ENCODE measurements at regions not wholly inside any gene's neighbourhood (a gene's known extent, or its start where the extent isn't known, plus 50 kb on each side); places are given as distances from the start of the nearest gene placed in this dataset.

GRCh38 chr6:8672882-8673281, 237.5 kb upstream of the SLC35B3 start:
- H3K27ac ChIP-seq (replicated peaks) = no peak overlapping the region
- no peaks in the 10 kb centered on the region for H3K4me1 ChIP-seq
- DNase-seq = no peak
- no peaks in the 10 kb centered on the region for H3K9me3 ChIP-seq (replicated peaks)
- intact Hi-C loops (cut with micrococcal nuclease) = no loop called here
- H3K4me3 ChIP-seq = no peak overlapping the region
- H3K27me3 ChIP-seq (ENCODE audit: low read depth) = no peaks in the 10 kb centered on the region
- no peaks in the 10 kb centered on the region for H3K36me3 ChIP-seq
- no peak for TF ChIP-seq CTCF (IDR thresholded peaks at IDR 0.05; ENCODE audit: borderline replicate concordance)

DNA sequence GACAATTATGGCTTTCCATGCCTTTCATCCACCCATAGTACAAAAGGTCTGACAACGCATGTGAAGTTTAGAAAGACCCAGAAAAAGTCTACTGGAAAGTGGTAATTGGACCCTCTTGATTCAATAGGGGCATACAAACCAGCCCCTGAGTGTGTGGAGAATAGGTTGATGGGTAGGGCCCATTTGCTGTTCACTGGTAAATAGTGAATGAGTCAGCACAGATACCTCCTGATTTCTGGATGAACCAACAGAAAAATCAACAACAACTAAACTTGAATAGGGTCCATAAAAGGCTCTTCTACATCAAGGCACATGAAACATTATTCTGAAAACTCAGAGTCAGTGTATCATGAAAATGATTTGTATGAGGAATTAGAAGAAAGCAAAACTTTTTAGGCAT, 235.4 kb upstream of the SLC35B3 start:
- Histone ChIP-seq H3K27me3 (ENCODE audit: low read depth) (no peaks in the 10 kb centered on the region), H3K4me1 (no peaks in the 10 kb centered on the region), H3K36me3 (no peaks in the 10 kb centered on the region), H3K27ac (replicated peaks) (no peak overlapping the region), H3K4me3 (no peak overlapping the region), H3K9me3 (replicated peaks) (no peaks in the 10 kb centered on the region)
- TF ChIP-seq CTCF (IDR thresholded peaks at IDR 0.05; ENCODE audit: borderline replicate concordance) = no peak
- DNase-seq = no peak
- intact Hi-C loops (cut with micrococcal nuclease) = no loop called here

DNA sequence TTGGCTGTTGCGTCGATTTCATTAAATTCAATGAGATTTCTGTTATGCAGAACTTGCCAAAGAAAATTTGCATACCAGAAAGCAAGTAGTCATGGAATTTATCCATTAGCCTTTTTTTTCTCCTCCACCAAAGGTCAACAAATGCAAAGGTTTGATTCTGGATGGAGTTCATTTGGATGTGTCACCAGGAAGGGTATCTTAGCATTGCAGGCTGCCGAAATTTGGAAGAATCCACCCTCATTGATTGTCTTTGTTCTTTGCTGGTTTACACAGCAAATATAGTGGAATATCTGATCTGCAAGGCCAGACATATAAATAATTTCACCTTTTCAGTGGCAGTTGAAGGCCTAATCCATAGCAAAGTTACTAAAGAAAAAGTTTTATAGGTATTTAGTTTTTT, 229.4 kb upstream of the SLC35B3 start:
- Histone ChIP-seq H3K27ac (replicated peaks) (no peak overlapping the region), H3K4me1 (peaks cover 4% of the 10 kb centered on the region), H3K36me3 (no peaks in the 10 kb centered on the region), H3K4me3 (no peak overlapping the region), H3K27me3 (ENCODE audit: low read depth) (no peaks in the 10 kb centered on the region), H3K9me3 (replicated peaks) (no peaks in the 10 kb centered on the region)
- no peak for DNase-seq
- intact Hi-C loops (cut with micrococcal nuclease) = no loop called here
- no peak for TF ChIP-seq CTCF (IDR thresholded peaks at IDR 0.05; ENCODE audit: borderline replicate concordance)

GRCh38 chr6:8664070-8664469, 228.7 kb upstream of the SLC35B3 start:
- Histone ChIP-seq H3K4me3 (no peak overlapping the region), H3K27ac (replicated peaks) (no peak overlapping the region), H3K27me3 (ENCODE audit: low read depth) (no peaks in the 10 kb centered on the region), H3K4me1 (peaks cover 4% of the 10 kb centered on the region), H3K36me3 (no peaks in the 10 kb centered on the region), H3K9me3 (replicated peaks) (no peaks in the 10 kb centered on the region)
- TF ChIP-seq CTCF (IDR thresholded peaks at IDR 0.05; ENCODE audit: borderline replicate concordance) = no peak
- intact Hi-C loops (cut with micrococcal nuclease) = no loop called here
- DNase-seq = no peak

- Histone ChIP-seq H3K9me3 (replicated peaks) (no peaks in the 10 kb centered on the region), H3K27me3 (ENCODE audit: low read depth) (no peaks in the 10 kb centered on the region), H3K4me1 (peaks cover 11% of the 10 kb centered on the region), H3K27ac (replicated peaks) (no peak overlapping the region), H3K4me3 (no peak overlapping the region), H3K36me3 (no peaks in the 10 kb centered on the region)
- intact Hi-C loops (cut with micrococcal nuclease) = no loop called here
- TF ChIP-seq CTCF (IDR thresholded peaks at IDR 0.05; ENCODE audit: borderline replicate concordance) = no peak
- DNase-seq = no peak
These were observed 224.3 kb upstream of the SLC35B3 start for GRCh38 chr6:8659404-8660189.

Measured in left ventricle myocardium inferior (tissue), 1 donor.